ENCODE measurements at regions not wholly inside any gene's neighbourhood (a gene's known extent, or its start where the extent isn't known, plus 50 kb on each side); places are given as distances from the start of the nearest gene placed in this dataset.

DNA sequence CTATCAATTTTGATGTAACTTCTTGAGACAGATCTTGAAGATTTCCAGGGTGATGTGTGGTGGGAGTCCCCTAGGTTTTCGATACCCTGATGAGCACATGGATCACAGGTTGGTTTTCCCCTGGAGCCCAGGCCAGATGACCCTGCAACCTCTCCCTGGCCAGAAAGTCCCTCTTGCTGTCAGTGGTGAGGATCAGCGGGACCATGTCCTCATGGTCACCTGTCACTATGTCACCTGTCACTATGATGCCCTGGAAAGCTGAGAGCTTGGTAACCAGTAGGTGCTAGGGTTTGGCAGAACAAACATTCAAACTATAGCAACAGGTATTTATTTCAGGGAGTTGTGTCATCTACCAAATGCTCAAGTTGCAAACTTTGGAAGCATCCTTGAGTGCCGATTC, 197.9 kb downstream of the ARHGAP12 start:
- no peak for ATAC-seq (ENCODE audit: insufficient read depth, low read depth)
- H3K4me3 ChIP-seq (ENCODE audit: low read depth in 1 of 2, low read length in 2 of 2): no peak overlapping the region
- H4K20me1 ChIP-seq (ENCODE audit: insufficient read depth, low read length): no peaks in the 10 kb centered on the region
- no peak overlapping the region for H3K4me2 ChIP-seq (ENCODE audit: insufficient read depth, low read length)
- H3K36me3 ChIP-seq (ENCODE audit: insufficient read depth, low read length): no peaks in the 10 kb centered on the region
- H3K27ac ChIP-seq (ENCODE audit: low read length): no peak overlapping the region
- H3K9ac ChIP-seq (ENCODE audit: low read depth, low read length): no peak overlapping the region
- H2AFZ ChIP-seq (ENCODE audit: low read depth, low read length): no peak overlapping the region
- DNase-seq: no peak
- TF ChIP-seq EZH2 (IDR thresholded peaks at IDR 0.05; ENCODE audit: borderline replicate concordance, low read depth, low read length, severe bottlenecking): no peak
- TF ChIP-seq, protein P1, sequence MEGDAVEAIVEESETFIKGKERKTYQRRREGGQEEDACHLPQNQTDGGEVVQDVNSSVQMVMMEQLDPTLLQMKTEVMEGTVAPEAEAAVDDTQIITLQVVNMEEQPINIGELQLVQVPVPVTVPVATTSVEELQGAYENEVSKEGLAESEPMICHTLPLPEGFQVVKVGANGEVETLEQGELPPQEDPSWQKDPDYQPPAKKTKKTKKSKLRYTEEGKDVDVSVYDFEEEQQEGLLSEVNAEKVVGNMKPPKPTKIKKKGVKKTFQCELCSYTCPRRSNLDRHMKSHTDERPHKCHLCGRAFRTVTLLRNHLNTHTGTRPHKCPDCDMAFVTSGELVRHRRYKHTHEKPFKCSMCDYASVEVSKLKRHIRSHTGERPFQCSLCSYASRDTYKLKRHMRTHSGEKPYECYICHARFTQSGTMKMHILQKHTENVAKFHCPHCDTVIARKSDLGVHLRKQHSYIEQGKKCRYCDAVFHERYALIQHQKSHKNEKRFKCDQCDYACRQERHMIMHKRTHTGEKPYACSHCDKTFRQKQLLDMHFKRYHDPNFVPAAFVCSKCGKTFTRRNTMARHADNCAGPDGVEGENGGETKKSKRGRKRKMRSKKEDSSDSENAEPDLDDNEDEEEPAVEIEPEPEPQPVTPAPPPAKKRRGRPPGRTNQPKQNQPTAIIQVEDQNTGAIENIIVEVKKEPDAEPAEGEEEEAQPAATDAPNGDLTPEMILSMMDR (IDR thresholded peaks at IDR 0.05; ENCODE audit: borderline replicate concordance, extremely low read depth, low read length, poor library complexity, severe bottlenecking): no peak
- no peaks in the 10 kb centered on the region for H3K79me2 ChIP-seq (ENCODE audit: insufficient read depth, low read length)
- H3K27me3 ChIP-seq (ENCODE audit: insufficient read depth, low read length, poor library complexity): peaks cover 4% of the 10 kb centered on the region
- H3K9me3 ChIP-seq (ENCODE audit: insufficient read depth, low read length, severe bottlenecking): no peaks in the 10 kb centered on the region
- no peaks in the 10 kb centered on the region for H3K4me1 ChIP-seq (ENCODE audit: insufficient read depth, low read length)

DNA sequence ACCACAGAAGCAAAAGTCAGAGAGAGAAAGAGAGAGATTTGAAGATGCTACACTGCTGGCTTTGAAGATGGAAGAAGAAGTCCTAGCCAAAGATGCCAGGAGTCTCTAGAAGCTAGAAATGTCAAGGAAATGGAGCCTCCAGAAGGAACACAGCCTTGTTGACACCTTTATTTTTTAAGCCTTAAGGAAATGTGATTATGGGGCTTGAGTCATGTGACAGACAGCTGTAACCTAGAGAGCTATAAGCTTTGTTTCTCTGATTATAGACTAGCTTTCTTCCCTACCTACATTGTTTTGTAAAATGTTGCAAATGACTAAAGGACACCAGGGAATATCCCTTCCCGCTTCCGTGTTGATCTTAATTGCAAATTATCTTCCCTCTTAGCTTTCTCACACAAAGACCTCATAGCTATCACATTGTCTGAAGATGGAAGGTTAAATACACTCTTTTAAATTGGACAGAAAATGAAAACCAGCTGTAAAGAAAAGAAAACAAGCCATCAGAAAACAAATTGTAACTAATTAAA, 199.9 kb downstream of the ARHGAP12 start:
- no peak overlapping the region for H3K9ac ChIP-seq (ENCODE audit: low read depth, low read length)
- no peaks in the 10 kb centered on the region for H4K20me1 ChIP-seq (ENCODE audit: insufficient read depth, low read length)
- H3K27ac ChIP-seq (ENCODE audit: low read length): no peak overlapping the region
- no peaks in the 10 kb centered on the region for H3K4me1 ChIP-seq (ENCODE audit: insufficient read depth, low read length)
- ATAC-seq (ENCODE audit: insufficient read depth, low read depth) (no peak), DNase-seq (no peak)
- H3K36me3 ChIP-seq (ENCODE audit: insufficient read depth, low read length): no peaks in the 10 kb centered on the region
- TF ChIP-seq EZH2 (IDR thresholded peaks at IDR 0.05; ENCODE audit: borderline replicate concordance, low read depth, low read length, severe bottlenecking): no peak
- TF ChIP-seq, protein P1 (IDR thresholded peaks at IDR 0.05; ENCODE audit: borderline replicate concordance, extremely low read depth, low read length, poor library complexity, severe bottlenecking): no peak
- no peak overlapping the region for H3K4me3 ChIP-seq (ENCODE audit: low read depth in 1 of 2, low read length in 2 of 2)
- H3K27me3 ChIP-seq (ENCODE audit: insufficient read depth, low read length, poor library complexity): peaks cover 4% of the 10 kb centered on the region
- H3K9me3 ChIP-seq (ENCODE audit: insufficient read depth, low read length, severe bottlenecking): no peaks in the 10 kb centered on the region
- no peak overlapping the region for H2AFZ ChIP-seq (ENCODE audit: low read depth, low read length)
- no peaks in the 10 kb centered on the region for H3K79me2 ChIP-seq (ENCODE audit: insufficient read depth, low read length)
- no peak overlapping the region for H3K4me2 ChIP-seq (ENCODE audit: insufficient read depth, low read length)

DNA sequence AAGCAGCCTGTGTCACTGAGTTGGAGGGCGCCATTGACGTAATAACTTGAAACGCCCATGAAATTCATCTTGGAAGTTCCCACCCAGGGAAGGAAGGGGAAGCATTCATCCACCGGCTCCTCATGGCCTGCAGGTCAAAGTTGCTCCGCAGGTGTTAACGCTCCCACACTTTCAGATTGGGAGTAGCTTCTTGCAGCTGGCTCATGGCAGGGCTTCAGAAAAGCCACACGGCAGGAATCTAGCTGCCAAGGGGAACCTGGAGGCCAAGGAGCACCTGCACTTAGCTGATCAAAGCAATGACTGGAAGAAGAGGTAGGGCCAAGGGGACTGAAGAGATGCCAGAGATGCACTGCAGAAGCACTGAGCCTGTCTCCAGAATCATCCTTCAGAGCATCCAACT, 203.2 kb downstream of the ARHGAP12 start:
- TF ChIP-seq EZH2 (IDR thresholded peaks at IDR 0.05; ENCODE audit: borderline replicate concordance, low read depth, low read length, severe bottlenecking): no peak
- TF ChIP-seq, protein P1 (IDR thresholded peaks at IDR 0.05; ENCODE audit: borderline replicate concordance, extremely low read depth, low read length, poor library complexity, severe bottlenecking): no peak
- Histone ChIP-seq H3K4me3 (ENCODE audit: low read depth in 1 of 2, low read length in 2 of 2) (no peak overlapping the region), H2AFZ (ENCODE audit: low read depth, low read length) (no peak overlapping the region), H3K27ac (ENCODE audit: low read length) (no peak overlapping the region), H3K9ac (ENCODE audit: low read depth, low read length) (no peak overlapping the region), H3K79me2 (ENCODE audit: insufficient read depth, low read length) (no peaks in the 10 kb centered on the region), H3K9me3 (ENCODE audit: insufficient read depth, low read length, severe bottlenecking) (no peaks in the 10 kb centered on the region), H3K4me1 (ENCODE audit: insufficient read depth, low read length) (no peaks in the 10 kb centered on the region), H3K36me3 (ENCODE audit: insufficient read depth, low read length) (no peaks in the 10 kb centered on the region), H3K4me2 (ENCODE audit: insufficient read depth, low read length) (no peak overlapping the region), H3K27me3 (ENCODE audit: insufficient read depth, low read length, poor library complexity) (no peaks in the 10 kb centered on the region), H4K20me1 (ENCODE audit: insufficient read depth, low read length) (no peaks in the 10 kb centered on the region)
- no peak for ATAC-seq (ENCODE audit: insufficient read depth, low read depth)
- DNase-seq: no peak

DNA sequence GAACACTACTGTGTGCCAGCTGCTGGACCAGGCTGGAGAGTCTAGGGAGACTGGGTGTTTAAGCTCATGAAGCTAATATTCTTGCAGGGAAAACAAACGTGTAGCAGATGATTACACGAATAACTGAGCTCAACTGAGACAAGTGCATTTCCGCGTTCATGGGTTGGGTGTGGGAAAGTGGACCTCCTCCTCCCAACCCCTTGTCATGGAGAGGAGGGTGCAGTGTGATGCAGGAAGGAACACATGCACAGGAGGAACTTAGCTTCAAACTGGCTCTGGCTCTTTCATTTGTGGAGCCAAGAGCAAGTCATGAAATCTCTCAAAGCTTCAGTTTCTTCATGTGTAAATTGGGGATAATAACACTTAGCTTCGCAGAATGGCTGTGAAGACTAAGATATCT, 204.3 kb downstream of the ARHGAP12 start:
- Histone ChIP-seq H3K4me2 (ENCODE audit: insufficient read depth, low read length) (no peak overlapping the region), H3K9me3 (ENCODE audit: insufficient read depth, low read length, severe bottlenecking) (no peaks in the 10 kb centered on the region), H3K27me3 (ENCODE audit: insufficient read depth, low read length, poor library complexity) (no peaks in the 10 kb centered on the region), H3K27ac (ENCODE audit: low read length) (no peak overlapping the region), H3K79me2 (ENCODE audit: insufficient read depth, low read length) (no peaks in the 10 kb centered on the region), H3K4me1 (ENCODE audit: insufficient read depth, low read length) (no peaks in the 10 kb centered on the region), H4K20me1 (ENCODE audit: insufficient read depth, low read length) (no peaks in the 10 kb centered on the region), H3K4me3 (ENCODE audit: low read depth in 1 of 2, low read length in 2 of 2) (no peak overlapping the region), H2AFZ (ENCODE audit: low read depth, low read length) (peak overlapping the region; percentile 15; the same call in 1 of the 2 replicates), H3K36me3 (ENCODE audit: insufficient read depth, low read length) (no peaks in the 10 kb centered on the region), H3K9ac (ENCODE audit: low read depth, low read length) (no peak overlapping the region)
- no peak for TF ChIP-seq EZH2 (IDR thresholded peaks at IDR 0.05; ENCODE audit: borderline replicate concordance, low read depth, low read length, severe bottlenecking)
- TF ChIP-seq, protein P1 (IDR thresholded peaks at IDR 0.05; ENCODE audit: borderline replicate concordance, extremely low read depth, low read length, poor library complexity, severe bottlenecking): no peak
- no peak for ATAC-seq (ENCODE audit: insufficient read depth, low read depth)
- no peak for DNase-seq
